ENCODE measurements at regions not wholly inside any gene's neighbourhood (a gene's known extent, or its start where the extent isn't known, plus 50 kb on each side); places are given as distances from the start of the nearest gene placed in this dataset.

DNA sequence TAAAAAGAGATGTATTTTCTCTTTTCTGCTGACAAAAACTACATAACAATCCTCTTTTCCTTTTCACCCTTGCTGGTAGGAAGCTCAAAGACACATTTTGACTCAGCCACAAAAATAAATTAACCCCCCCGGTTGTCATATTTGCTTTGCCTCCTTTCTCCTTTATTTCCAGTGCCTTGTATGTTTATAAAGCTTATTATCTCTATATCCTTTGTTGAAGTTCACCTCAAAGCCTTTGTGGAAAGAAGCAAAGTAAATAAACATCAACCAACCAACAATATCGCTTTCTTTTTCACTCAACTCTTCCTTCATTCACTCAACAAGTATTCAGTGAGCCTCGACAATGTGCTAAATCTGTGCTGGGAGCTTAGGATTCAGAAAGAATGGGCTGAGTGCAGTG lies 276.5 kb upstream of the ID2 start:
- no peak for DNase-seq

GRCh38 chr2:8406271-8406670 lies 275.6 kb upstream of the ID2 start:
- DNase-seq = no peak

GRCh38 chr2:8407332-8407731 lies 274.5 kb upstream of the ID2 start:
- no peak for DNase-seq

GRCh38 chr2:8408560-8409460 lies 273.0 kb upstream of the ID2 start:
- DNase-seq = no peak

DNA sequence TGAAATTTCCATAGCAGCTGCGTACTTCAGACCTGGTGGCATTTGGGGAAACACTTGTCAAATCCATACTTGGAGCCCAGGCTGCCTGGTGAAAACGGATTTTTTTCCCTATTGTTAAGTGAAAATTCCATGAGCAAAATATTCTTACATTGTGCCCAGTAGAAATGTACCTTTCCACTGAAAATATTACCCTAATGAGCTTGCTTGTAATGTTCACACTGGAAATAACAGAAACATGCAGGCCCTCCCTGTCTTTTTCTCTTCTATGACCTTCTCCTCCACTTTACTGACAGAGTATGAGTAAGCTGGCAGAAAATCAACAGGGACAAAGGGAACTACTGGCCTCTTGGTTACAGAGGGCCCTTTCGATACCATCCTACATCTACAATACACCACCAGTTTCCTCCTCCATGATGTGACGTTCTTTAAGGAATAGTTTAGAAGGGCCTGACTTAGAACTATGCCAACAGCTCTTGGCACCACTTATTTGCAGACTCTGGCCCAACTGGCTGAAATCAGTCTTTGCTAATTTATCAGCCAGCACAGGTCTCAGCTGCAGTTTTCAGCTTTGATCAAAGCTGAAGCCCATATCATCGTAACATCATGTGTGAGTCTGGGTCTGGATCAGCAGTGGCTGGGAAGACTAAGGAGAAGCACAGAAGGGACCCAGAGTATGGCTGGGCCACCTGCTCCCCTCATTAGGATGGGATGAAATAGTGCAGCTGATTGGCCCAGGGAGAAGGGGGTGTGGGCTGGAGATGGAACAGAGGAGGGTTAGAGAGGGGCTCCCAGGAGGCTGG lies 272.2 kb upstream of the ID2 start:
- no peak for DNase-seq

DNA sequence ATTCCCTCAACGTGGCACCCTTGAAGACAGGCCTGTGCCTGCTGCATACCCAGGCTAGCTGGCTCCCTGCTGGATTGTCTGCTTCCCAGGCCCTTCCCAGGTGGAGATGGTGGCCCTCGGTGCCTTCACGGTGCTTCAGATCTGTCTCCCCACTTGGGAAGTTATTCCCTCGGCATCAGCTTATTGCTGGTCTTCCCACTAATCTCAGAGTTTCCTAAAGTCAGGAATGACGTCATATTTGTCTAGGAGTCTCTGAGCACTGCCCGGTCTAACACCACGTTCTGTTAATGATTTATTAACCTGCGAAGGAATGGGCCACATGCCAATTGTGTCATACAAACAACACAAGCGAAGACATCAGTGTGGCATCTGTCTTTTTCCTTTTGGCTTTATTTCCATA lies 269.8 kb upstream of the ID2 start:
- DNase-seq = no peak

DNA sequence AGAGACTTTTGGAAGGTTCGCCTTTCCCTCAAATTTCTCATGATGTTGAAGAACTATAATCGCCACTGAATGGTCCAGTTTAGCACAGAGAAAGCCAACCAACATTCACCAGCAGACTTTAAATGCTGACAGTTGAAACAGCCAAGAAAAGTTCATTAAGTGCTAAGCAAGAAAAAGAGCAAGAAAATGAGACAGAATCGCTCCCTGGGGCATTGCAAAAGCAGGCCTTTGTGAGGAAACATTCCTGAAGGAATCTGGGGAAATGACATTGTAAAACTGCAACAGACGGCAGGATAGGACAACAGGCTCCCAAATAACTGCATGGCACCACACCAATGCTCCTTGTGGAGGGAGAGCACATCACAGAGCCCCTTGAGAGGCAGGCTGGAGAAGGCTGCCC lies 269.3 kb upstream of the ID2 start:
- no peak for DNase-seq

DNA sequence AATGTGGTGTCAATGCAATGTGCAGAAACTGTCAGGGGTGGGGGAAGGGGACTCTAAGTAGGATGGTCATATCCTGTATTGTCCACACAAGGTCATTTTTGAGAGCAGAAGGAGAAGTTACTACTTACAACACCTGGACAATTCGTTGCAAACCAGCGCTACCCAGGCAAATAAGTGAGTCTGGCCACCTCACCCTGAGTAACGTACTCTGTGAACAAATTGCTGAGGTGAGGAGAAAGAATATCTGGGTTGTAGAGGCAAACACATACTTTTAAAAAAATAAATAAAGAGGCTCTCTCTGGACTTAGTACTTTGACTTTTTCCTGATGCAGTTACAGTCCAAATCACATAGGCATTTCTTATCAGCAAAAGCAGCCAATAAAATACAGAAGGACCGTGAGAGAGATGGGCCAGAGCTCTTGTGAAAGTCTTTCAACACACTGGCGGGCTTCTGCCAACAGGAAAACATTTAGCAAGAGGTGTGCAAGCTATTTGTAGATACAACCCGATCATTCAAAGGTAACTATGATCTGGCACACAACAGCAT lies 268.2 kb upstream of the ID2 start:
- no peak for DNase-seq

DNA sequence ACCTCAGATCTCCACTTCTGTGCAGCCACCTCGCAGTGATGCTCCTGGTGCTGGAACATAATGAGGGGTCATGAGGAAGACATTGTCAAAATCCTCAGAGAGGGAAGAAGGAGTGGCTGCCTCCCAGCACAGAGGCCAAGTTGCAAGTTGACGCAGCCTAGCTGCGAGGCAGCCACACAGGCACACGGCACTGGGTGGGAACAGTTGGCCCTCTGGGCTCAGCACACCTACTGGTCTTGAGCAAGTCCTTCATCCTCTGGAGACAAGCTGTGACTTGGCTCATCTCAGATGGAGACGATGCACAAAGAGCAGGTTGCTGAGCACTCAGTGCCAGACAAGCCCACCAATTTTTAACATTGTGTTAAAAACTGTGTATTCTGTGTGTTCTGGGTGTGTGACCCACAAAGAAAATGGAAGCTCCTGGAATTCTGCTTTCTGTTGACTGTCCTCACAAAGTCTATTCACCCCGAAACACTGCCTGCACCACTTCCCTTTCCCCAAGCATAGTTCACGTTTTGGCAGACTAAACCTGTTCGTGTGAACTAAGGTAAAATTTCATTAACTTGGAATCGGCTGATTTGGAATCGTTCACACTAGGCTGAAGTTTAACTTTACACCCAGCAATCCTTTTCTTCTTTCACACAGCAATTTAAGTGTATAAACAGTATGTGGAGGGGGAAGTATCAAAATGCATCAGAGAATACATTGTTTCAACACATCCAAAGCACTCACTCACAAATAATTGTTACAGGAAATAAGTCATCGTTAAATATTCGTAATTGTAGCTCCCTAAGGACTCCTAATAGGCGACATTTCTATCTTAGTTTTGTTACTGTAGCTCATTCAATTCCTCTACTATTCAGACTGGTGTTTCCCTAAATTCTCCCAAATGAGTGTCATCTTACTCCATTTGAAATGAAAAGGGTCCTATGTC lies 266.6 kb upstream of the ID2 start:
- DNase-seq = no peak

GRCh38 chr2:8416001-8416571 lies 265.8 kb upstream of the ID2 start:
- no peak for DNase-seq

DNA sequence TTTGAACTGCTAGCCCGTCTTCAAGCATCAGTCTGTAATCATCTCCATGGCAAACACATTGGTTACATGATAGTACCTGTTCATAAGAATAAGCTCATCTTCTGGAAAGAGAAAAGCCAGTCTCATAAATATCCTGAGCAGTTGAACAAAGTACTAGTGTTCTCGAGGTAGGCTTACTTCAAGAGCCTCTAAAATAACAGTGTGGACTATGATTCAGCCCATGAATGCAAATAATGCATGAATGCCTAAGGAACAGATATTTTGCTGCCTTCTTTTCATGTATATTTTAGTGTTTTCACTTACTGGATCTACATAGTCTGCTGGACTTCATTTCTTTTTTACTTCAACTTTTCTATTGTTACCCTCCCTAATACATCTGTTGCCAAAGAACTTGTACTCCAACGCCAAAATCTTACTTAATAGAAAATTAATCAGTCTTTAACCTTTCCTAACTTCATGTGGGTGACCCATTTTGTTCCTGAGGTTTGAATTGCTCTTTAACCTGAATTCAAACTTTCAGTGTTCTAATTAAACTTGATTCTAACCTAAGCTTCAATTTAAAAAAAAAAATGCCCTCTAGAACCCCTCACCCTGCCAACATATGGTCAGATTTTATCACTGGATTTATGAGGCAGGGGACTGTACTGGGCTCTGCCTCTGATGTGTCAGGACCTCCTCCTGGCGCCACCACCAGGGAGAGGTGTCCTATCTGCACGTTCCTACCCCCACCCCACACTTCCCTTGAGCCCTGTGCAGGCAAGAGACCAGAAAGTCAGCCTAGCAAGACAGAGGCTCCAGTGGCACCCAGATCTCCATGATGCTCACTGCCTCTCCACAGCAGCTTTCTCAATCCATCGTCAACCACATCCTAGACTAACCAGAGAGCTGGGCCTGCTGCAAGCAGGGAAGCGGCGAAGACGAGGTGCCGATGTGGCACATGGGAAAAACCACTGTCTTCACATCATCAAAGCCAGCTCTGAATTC lies 264.7 kb upstream of the ID2 start:
- no peak for DNase-seq

DNA sequence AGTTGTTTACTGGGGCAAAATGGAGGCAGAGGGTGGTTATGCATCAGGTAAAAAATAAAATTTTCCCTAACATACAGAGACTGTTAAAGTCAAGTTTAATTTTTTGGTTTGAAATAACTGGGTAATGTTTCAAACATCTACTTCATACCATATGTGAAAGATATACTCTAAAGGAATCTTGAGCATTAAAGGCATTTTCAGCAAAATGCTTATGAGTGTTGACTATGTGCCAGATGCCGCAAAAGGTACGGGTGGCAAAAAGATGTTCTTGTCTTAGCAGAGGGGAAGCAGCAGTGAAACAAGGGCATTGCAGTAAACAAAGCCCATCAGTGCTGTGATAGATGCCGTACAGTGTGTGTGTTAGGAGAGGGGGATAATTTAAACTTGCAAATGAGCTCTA lies 263.1 kb upstream of the ID2 start:
- no peak for DNase-seq

DNA sequence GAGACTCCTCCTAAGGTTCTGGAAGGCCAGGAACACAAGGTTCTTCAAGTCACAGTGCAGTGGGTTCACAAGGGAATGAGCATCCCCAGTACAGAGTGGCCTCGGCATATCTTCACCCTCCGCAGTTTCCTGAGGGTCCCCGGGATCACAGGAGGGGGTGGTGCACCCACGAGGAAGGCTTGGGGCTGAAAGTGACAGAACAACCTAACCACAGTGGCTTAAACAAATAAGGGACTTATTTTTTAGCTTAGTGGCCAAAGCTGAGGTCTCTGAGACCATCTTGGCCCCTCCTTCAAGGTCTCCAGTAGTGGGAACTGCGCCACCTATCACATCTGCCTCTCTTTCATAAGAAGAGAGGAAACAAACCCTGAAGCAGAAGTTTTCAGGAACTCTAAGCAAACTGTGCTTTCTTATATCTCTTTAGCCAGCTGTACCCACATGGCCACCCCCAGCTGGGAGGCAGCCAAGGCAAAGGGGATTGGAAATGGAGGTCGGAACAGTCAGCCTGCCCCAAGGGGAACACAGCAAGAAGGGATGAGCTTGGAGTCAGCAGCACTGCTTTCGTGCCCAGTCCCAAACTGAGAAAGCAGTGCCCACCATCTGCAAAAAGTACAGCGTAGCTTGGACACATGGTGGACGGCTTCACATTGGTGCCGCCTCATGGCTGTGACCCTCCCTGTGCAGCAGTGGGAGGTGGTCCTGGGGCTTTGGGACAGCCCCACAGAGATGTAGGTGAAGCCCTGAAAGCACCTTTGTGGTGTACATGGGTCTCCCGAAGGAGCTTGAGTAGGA lies 260.0 kb upstream of the ID2 start:
- no peak for DNase-seq

- DNase-seq = no peak
These were observed 259.4 kb upstream of the ID2 start for GRCh38 chr2:8422450-8422800.

- DNase-seq = no peak
These were observed 256.6 kb upstream of the ID2 start for GRCh38 chr2:8424997-8425900.

DNA sequence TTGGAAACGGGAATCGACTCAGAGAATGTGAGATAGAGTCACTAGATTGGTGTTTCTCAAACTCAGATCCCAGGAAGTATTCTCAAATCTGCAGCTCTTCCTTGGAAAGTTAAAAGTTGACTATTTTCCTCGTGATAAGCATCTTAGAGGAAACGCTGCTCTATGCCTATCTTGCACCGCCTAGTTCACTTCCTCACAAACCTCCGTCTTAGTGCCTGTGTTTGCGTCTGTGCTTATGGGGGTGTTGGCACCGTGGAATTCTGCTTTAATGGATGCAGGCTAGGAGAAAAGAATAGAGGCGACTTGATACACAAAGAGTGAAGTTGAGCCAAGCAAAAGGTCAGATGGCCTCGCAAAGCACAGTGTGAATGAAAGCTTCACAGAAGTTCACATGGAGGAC lies 255.3 kb upstream of the ID2 start:
- DNase-seq = no peak

DNA sequence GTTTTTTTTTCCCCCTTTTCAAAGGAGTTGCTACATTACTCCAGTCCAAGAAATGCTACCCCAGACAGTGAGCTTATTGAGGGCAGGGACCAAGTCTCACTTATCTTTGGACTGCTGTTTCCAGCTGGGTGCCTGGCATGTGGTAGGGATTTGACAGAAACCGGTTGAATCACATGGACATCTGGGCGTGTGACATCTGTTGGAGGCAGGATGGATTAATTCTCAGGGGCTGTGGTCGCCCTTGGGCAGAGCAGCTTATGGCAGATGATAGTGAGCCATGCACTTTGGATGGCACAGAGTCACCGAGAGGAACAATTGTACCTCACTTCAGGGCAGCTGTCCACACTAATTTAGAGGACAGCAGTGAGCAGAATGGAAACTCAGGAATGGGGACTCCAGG lies 254.6 kb upstream of the ID2 start:
- no peak for DNase-seq

DNA sequence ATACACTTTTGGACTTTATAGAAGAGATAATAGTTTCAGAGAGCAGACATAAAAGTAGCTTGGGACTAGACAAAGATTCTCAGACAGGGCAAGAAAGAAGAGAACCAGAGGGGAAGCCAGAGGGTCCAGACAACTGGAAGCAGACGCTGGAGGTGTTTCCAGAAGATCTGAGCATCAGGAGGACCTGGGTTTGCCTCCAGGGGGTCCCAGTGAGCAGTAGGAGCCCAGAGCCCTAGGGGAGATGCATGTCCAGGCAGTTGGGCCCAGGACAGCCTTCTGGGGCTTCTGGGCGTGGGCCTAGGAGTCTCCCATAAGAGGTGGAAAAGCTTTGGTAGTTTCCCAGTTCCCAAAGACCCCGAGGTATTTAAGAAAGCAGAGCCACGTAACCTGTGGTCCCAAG lies 251.2 kb upstream of the ID2 start:
- no peak for DNase-seq

GRCh38 chr2:8431446-8432125 lies 250.3 kb upstream of the ID2 start:
- DNase-seq = peak; percentile 46

All from DMS79 treated with DMSO at 0.1 percent for 48 hours (cell line).